Fibroblast of villous mesenchyme (primary cell): ENCODE measurements at regions not wholly inside any gene's neighbourhood (a gene's known extent, or its start where the extent isn't known, plus 50 kb on each side); places are given as distances from the start of the nearest gene placed in this dataset.

Experiments used
- DNase-seq: peaks from one replicate; pipeline ENCODE4 v3.0.0-alpha.2; 2010; ENCODE audit warnings: low read depth
- H3K4me3 ChIP-seq: 2 replicates; pipeline ENCODE4 v1.5.1; 2011; ENCODE audit warnings: low read depth, mild to moderate bottlenecking, low read length
- CTCF ChIP-seq: IDR thresholded peaks from 2 replicates; pipeline ENCODE4 v1.5.1; 2012; ENCODE audit warnings: low read depth, mild to moderate bottlenecking, low read length; ENCODE audit not compliant: insufficient read depth

GRCh38 chr14:46053221-46053620, 598.4 kb downstream of the RPL10L start:
- TF ChIP-seq CTCF, result no peak
- peak; percentile 3 for DNase-seq
- no peak overlapping the region for H3K4me3 ChIP-seq

- H3K4me3 ChIP-seq, result no peak overlapping the region
- TF ChIP-seq CTCF, result no peak
- no peak for DNase-seq
These were observed 599.8 kb downstream of the RPL10L start for GRCh38 chr14:46051796-46052195.

GRCh38 chr14:46048127-46048526, 603.5 kb downstream of the RPL10L start:
- no peak for TF ChIP-seq CTCF
- peak; percentile 15 for DNase-seq
- no peak overlapping the region for H3K4me3 ChIP-seq

- no peak overlapping the region for H3K4me3 ChIP-seq
- no peak for DNase-seq
- TF ChIP-seq CTCF, result no peak
These were observed 615.5 kb downstream of the RPL10L start for GRCh38 chr14:46036099-46036498.

GRCh38 chr14:46034305-46034704, 617.3 kb downstream of the RPL10L start:
- DNase-seq, result no peak
- TF ChIP-seq CTCF, result no peak
- no peak overlapping the region for H3K4me3 ChIP-seq

GRCh38 chr14:46018846-46019420, 632.6 kb downstream of the RPL10L start:
- no peak overlapping the region for H3K4me3 ChIP-seq
- no peak for DNase-seq
- TF ChIP-seq CTCF, result no peak

GRCh38 chr14:46008348-46008747, 643.2 kb downstream of the RPL10L start:
- no peak for DNase-seq
- TF ChIP-seq CTCF, result no peak
- no peak overlapping the region for H3K4me3 ChIP-seq
